GM21717 (cell line): ENCODE measurements at regions not wholly inside any gene's neighbourhood (a gene's known extent, or its start where the extent isn't known, plus 50 kb on each side); places are given as distances from the start of the nearest gene placed in this dataset.
"Not testable (repeated sequence)": the region's sequence is repeated elsewhere in the genome, so short reads cannot be mapped to it uniquely, and the experiment has no call there.

Experiments
- ATAC-seq: cut with Tn5 transposase; IDR thresholded peaks from one replicate; pipeline ENCODE4 v1.9.1; 2021; ENCODE audit warnings: mild to moderate bottlenecking, moderate library complexity; ENCODE audit not compliant: unreplicated experiment

- no peak for ATAC-seq
Measured at GRCh38 chr20:25848222-25848621, 151.6 kb upstream of the ZNF337 start.

GRCh38 chr20:25844640-25845039, 148.0 kb upstream of the ZNF337 start:
- not testable (repeated sequence) for ATAC-seq

- not testable (repeated sequence) for ATAC-seq
Measured at GRCh38 chr20:25813511-25813910, 116.9 kb upstream of the ZNF337 start.

- not testable (repeated sequence) for ATAC-seq
Measured at GRCh38 chr20:25798174-25798993, 101.7 kb upstream of the ZNF337 start.

- ATAC-seq: not testable (repeated sequence)
Measured at GRCh38 chr20:25797062-25797461, 100.4 kb upstream of the ZNF337 start.

GRCh38 chr20:25777241-25777640, 80.6 kb upstream of the ZNF337 start:
- not testable (repeated sequence) for ATAC-seq

GRCh38 chr20:25774711-25775110, 78.1 kb upstream of the ZNF337 start:
- not testable (repeated sequence) for ATAC-seq

GRCh38 chr20:25774203-25774602, 77.5 kb upstream of the ZNF337 start:
- ATAC-seq: not testable (repeated sequence)

- not testable (repeated sequence) for ATAC-seq
Measured at GRCh38 chr20:25772437-25772836, 75.8 kb upstream of the ZNF337 start.

GRCh38 chr20:25771818-25772217, 75.2 kb upstream of the ZNF337 start:
- not testable (repeated sequence) for ATAC-seq

- no peak for ATAC-seq
Measured at GRCh38 chr20:25761596-25761995, 64.9 kb upstream of the ZNF337 start.

GRCh38 chr20:25761046-25761445, 64.4 kb upstream of the ZNF337 start:
- not testable (repeated sequence) for ATAC-seq

- peak; percentile 80 for ATAC-seq
Measured at GRCh38 chr20:25750765-25751696, 54.4 kb upstream of the ZNF337 start.

- ATAC-seq: no peak
Measured at GRCh38 chr20:25750220-25750764, 53.6 kb upstream of the ZNF337 start.

- no peak for ATAC-seq
Measured at GRCh38 chr20:25749649-25750048, 53.0 kb upstream of the ZNF337 start.
